Activated CD4-positive, alpha-beta T cell treated with anti-CD3 and anti-CD28 coated beads for 4 hours (primary cell): ENCODE measurements at regions not wholly inside any gene's neighbourhood (a gene's known extent, or its start where the extent isn't known, plus 50 kb on each side); places are given as distances from the start of the nearest gene placed in this dataset.
"Not testable (repeated sequence)": the region's sequence is repeated elsewhere in the genome, so short reads cannot be mapped to it uniquely, and the experiment has no call there.

ENCODE experiments used
- DNase-seq, 2 donors: peaks; one replicate each; pipeline ENCODE4 v3.0.0-alpha.2; 2020

DNA sequence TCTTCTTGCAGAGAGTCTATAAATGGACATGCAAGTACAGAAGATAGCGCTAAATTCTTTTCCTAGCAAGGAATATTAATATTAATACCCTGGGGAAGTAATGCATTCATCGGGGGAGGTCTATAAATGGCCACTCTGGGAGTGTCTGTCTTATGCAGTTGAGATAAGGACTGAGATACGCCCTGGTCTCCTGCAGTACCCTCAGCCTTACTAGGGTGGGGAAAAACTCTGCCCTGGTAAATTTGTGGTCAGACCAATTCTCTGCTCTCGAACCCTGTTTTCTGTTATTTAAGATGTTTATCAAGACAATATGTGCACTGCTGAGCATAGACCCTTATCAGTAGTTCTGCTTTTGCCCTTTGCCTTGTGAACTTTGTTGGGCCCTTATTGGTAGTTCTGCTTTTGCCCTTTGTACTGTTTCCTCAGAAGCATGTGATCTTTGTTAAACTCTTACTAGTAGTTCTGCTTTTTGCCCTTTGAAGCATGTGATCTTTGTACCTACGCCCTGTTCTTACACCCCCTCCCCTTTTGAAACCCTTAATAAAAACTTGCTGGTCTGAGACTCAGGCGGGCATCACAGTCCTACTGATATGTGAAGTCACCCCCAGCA lies 1956.2 kb downstream of the PCDH9 start:
- DNase-seq = not testable (repeated sequence)

GRCh38 chr13:65268009-65268408 lies 1962.1 kb downstream of the PCDH9 start:
- DNase-seq = no peak

GRCh38 chr13:65265988-65266387 lies 1964.1 kb downstream of the PCDH9 start:
- no peak for DNase-seq

- DNase-seq = no peak
Observed at GRCh38 chr13:65264066-65264465, 1966.1 kb downstream of the PCDH9 start.

DNA sequence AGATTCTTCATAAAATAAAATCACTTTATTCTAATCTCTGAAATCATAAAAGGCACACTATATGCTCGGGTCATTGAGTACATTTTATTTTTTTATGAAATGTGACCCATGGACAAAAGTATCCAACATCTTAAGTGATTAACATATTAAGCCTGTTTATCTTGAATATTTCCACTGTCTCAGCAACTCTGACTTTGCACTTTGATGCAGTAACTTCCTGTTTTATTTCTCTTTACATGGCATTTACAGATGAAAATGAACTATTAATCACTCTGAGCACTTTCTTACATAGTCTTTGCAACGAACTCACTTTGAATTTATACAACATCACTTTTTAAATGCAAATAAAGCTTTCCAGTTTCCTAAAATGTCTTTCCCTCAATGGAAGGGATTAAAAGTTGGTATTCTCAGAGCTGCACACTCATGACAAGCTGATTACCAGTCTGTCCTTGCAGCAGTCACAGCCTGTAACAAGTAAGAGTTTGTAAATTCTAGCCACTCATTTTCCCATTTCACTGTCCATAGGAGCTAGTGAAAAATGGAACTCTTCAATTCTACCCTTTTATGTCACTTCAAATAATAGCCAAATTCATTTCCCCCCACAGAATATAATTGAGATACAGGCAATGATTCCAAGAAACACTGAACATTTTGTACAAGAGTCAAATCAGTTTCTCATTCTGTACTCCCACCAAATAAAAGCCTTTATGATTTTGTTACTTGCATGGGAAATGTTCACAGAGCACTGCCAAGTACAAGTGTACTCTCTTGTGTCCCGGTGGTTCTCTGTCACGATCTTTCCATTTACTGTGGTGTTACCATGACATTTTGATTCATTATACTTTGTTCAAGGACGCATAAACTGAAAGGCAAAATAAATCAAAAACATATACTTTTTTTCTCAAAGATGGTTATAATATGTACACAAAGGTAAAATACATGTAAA lies 1968.9 kb downstream of the PCDH9 start:
- DNase-seq = no peak

GRCh38 chr13:65240773-65241172 lies 1989.4 kb downstream of the PCDH9 start:
- DNase-seq = no peak

DNA sequence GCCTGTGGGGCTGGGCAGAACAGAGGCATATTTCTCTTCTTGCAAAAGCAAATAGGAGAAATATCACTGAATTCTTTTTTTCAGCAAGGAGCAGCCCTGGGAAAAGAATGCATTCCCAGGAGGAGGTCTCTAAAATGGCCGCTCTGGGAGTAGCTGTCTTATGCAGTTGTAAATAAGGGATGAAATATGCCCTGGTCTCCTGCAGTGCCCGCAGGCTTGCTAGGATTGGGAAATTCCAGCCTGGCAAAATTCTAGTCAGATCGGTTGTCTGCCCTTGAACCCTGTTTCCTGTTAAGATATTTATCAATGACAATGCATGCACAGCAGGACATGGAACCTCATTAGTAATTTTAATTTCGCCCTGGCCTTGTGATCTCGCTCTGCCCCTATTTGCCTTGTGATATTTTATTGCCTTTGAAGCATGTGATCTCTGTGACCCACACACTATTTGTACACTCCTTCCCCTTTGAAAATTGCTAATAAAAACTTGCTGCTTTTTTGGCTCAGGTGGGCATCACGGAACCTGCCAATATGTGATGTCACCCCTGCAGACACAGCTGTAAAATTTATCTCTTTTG lies 1993.2 kb downstream of the PCDH9 start:
- no peak for DNase-seq

DNA sequence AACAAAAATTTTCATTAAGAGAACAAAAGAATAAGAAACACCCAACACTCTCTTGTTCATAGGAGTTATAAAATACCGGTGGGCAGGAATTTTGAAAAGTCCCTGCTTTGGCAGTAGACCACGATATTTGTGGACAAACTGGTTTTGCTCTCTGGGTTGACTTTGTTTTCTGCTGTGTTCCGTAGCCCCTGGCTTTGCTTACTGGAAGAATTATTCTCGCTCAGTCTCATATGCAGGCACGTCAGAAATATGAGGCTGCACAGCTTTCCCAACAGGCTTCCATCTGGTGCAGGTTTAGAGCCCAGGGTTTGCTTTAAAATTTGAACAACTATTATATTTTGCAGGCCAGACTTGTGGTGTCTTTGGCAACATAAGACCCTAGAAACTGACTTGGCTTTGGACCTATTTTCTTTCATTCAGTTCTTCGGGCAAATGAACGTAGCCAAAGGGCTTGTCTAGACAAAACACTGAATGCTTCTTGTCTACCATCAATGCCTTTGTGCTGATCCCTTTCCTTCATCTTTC lies 2012.6 kb downstream of the PCDH9 start:
- DNase-seq = no peak

DNA sequence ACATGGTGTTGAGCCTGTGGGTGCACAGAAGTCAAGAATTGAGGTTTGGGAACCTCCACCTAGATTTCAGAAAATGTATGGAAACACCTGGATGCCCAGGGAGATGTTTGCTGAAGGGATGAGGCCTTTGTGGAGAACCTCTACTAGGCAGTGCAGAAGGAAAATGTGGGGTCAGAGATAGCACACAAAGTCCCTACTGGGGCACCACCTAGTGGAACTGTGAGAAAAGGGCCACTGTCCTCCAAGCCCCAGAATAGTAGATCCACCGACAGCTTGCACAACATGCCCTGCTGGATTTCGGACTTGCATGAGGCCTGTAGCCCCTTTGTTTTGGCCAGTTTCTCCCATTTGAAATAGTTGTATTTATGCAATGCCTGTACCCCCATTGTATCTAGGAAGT lies 2027.3 kb downstream of the PCDH9 start:
- DNase-seq = not testable (repeated sequence)

DNA sequence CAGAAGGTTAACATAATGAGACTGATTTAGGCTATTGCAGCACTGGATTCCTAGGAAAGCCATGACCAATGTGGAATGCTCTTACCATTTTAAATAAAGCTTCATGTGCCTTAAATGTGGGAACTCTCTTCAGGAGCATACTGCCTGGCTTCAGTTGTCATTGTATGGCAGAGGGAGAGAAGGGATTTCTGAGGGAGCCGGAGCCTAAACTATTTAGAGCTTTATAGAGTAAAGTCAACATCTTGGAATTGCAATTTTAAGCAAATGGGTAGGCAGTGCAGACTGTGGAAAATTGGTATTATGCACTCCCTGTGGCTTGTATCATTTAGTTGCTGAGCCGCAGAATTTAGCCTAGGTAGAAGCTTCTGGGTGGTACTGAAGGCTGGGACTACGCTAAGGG lies 2041.4 kb downstream of the PCDH9 start:
- DNase-seq = no peak

- no peak for DNase-seq
Observed at GRCh38 chr13:65168026-65168425, 2062.1 kb downstream of the PCDH9 start.

DNA sequence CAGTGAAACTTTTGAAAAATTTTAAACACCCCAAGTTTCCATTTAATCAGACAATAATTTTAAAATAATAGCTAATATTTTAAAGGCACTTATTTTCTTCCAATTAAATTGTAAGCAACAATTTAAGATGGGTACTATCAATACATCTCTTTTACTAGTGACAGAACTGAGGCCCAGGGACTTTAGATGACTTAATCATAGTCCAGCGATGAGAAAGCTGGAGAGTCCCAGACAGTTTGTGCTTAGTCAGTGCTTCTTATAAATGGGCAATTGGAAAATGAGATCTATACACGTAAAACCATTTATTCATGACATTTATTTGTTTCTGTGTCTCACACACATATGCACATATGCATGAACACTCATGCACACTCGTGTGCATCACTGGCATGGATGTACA lies 2063.5 kb downstream of the PCDH9 start:
- no peak for DNase-seq

DNA sequence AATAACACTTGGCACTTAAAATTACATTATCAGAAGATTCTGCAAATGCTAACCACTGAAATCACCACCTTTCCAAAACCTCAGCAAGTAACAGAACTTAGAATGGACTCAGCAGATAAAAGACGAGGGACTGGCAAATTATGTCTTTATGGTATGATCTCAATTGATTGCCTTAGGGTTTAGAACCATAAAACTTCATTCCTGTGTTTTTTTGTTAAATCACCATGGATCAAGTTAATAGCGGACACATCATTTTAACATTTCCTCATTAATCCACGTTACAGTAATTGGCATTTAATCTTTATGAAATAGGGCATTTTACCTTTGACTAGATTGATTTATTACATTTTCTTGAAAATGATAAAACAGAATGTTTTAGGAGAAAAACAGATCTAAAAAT lies 2070.3 kb downstream of the PCDH9 start:
- no peak for DNase-seq

- no peak for DNase-seq
Observed at GRCh38 chr13:65155861-65156260, 2074.3 kb downstream of the PCDH9 start.

DNA sequence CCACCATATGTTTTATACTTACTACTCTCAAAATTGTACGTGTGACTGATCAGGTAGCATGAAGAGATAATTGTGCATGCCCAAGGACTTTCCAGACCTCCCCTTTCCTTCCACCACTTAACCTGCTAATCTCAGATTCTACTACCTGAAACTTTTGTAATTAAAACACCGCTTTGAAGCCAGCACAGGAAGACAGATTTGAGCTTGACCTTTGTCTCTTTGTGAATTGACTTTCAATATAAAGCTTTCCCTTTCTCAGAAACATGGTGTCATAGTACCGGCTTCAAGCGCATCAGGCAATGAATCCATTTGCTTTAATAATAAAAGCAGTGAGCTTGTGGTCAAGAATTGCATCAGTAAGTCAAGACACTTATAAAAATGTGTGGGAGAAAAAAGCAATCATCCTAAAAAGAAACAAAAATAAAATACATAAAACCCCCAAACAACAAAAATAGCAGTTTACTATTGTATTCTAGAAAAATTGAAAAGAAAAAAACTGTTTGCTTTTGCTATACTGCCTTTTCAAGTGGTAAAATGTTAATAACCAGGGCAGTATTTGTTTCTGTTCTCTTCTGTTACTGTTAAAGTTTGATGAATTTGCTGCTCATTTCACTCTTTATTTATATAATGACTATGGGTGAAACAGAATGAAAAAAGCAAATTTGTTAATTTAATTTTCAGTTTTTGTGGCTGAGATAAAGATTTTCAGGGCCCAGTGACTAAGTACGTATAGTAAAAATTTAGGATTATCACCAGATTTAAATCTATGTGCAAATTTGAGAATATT lies 2075.3 kb downstream of the PCDH9 start:
- DNase-seq = no peak

DNA sequence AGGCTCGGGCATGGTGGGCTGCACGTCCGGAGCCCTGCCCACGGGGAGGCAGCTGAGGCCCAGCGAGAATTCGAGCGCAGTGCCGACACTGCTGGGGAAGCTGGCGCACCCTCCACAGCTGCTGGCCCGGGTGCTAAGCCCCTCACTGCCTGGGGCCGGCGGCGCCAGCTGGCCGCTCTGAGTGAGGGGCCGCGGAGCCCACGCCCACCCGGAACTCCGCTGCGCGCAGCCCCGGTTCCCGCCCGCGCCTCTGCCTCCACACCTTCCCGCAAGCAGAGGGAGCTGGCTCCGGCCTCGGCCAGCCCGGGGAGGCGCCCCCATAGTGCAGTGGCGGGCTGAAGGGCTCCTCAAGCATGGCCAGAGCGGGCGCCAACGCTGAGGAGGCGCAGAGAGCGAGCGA lies 2080.4 kb downstream of the PCDH9 start:
- no peak for DNase-seq

DNA sequence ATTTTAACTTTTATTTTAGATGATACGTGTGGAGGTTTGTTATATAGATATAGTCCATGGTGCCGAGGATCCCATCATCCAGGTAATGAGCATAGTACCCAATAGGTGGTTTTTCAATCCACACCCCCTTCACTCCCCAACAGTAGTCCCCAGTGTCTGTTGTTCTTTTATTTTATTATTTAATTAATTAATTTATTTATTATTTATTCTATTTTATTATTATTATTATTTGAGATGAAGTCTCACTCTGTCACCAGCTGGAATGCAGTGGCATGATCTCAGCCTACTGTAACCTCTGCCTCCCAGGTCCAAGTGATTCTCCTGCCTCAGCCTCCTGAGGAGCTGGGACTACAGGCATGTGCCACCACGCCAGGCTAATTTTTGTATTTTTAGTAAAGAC lies 2086.2 kb downstream of the PCDH9 start:
- no peak for DNase-seq

DNA sequence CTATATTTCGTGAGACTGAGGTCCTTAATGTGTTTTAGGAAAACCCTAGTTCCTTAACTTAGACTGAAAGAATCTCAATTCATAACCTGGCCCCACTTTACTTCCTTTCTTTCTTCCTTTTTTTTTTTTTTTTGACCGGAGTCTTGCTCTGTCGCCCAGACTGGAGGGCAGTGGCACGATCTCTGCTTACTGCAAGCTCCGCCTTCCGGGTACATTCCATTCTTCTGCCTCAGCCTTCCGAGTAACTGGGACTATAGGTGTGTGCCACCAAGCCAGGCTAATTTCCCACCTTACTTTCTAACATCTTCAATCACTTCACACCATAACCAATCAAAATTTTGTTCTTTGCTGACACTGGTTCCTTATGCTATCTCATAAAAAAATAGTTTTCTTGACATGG lies 2097.0 kb downstream of the PCDH9 start:
- no peak for DNase-seq

DNA sequence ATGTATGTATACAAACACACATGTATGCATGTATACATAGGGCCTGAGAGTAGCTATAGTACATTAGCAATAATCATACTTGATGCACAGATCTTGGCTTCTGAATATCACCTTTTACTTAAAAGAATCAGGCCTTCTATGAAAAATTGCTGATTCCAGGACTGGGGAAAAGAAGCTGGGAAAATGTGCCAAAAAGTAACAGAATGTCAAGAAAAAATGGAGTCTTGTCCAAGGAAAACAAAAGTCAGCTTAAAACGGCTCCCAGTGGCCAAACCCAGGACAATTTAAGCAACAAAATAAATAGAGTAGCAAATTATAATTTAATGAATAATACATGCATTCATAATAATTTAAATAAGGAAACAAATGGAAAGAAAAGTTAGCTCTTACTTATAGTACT lies 2104.9 kb downstream of the PCDH9 start:
- no peak for DNase-seq

DNA sequence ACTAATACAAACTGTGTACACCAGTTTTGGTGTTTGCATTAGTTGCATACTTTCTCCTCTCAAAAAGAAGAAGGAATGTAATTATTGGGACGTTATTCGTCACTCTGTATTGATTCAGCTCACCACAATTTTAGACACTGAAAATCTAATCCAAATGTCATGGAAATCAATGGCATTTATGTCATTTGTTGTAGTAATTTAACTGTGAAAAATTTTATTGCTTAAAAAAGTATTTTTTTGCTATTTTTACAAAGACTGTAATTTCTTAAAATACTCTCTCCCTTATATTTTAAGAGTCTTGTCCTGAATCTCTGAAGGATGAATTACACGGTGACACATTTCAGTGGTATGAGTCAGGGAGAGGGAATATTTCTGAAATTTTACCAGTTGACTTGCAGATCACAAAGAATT lies 2117.6 kb downstream of the PCDH9 start:
- no peak for DNase-seq

GRCh38 chr13:65112123-65112522 lies 2118.0 kb downstream of the PCDH9 start:
- DNase-seq = no peak

DNA sequence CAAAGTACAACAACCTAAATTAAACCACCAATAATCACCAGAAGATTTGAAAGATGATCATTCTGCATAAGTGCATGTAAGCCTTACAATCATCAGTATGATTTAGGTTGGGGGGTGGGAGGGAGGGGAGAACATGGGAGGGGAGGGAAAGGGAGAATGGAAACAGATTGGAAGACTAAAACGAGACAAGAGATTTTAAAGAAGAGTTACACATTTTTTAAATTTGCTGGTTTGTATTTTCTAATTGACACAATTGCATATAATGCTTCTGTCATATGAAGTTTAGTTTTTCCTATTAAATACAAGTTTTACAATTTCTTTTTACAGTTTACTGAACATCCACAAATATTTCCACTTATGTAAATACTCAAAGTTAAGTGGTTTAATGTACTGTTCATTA lies 2118.9 kb downstream of the PCDH9 start:
- no peak for DNase-seq

DNA sequence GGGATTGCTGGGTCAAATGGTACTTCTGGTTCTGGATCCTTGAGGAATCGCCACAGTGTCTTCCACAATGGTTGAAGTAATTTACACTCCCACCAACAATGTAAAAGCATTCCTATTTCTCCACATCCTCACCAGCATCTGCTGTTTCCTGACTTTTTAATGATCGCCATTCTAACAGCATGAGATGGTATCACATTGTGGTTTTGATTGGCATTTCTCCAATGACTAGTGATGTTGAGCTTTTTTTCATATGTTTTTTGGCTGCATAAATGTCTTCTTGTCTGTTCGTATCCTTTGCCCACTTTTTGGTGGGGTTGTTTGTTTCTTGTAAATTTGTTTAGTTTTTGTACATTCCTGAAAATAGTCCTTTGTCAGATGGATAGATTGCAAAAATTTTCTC lies 2125.7 kb downstream of the PCDH9 start:
- DNase-seq = not testable (repeated sequence)
